Esophagus squamous epithelium (tissue), 5 donors: ENCODE measurements at regions not wholly inside any gene's neighbourhood (a gene's known extent, or its start where the extent isn't known, plus 50 kb on each side); places are given as distances from the start of the nearest gene placed in this dataset.

ENCODE experiments used
- DNase-seq: peaks from one replicate; lab custom pipeline; 2025; lab: John Stamatoyannopoulos, UW
- H3K27ac ChIP-seq, 4 donors: fragments of 200-600 bp; sonication (generic); one replicate each; pipeline ENCODE4 v1.5.1; 2016 to 2019; ENCODE audit warnings: mild to moderate bottlenecking in 1 of 4
- H3K27me3 ChIP-seq, 4 donors: fragments of 200-600 bp; sonication (generic); 1 replicate in 3 of 4; 2 replicates in 1 of 4; pipeline versions ENCODE4 v1.5.1 to v1.6.0; 2017 to 2021; ENCODE audit warnings: antibody characterized with exemption in 1 of 4
- H3K36me3 ChIP-seq, 3 donors: fragments of 200-600 bp; sonication (generic); one replicate each; pipeline ENCODE4 v1.5.1; 2016 to 2019
- H3K4me1 ChIP-seq, 3 donors: fragments of 200-600 bp; sonication (generic); one replicate each; pipeline ENCODE4 v1.5.1; 2017 to 2019
- H3K4me3 ChIP-seq, 4 donors: fragments of 200-600 bp; sonication (generic); 1 replicate in 3 of 4; 2 replicates in 1 of 4; pipeline ENCODE4 v1.5.1; 2016 to 2019; ENCODE audit warnings: mild to moderate bottlenecking in 2 of 4, moderate library complexity in 1 of 4
- H3K9me3 ChIP-seq, 3 donors: fragments of 200-600 bp; sonication (generic); one replicate each; pipeline ENCODE4 v1.5.1; 2016 to 2019
- CTCF ChIP-seq, 6 experiments: fragments of 450-650 bp in 4 of 6; fragments of 200-600 bp in 2 of 6; sonication (generic) in 2 of 6; IDR thresholded peaks; one replicate each; pipeline ENCODE4 v1.5.1; 2016 to 2019; ENCODE audit warnings: antibody characterized with exemption in 6 of 6, mild to moderate bottlenecking in 4 of 6, moderate library complexity in 4 of 6
- POLR2A ChIP-seq, 4 donors: fragments of 450-650 bp; IDR thresholded peaks; one replicate each; pipeline ENCODE4 v1.6.1; 2017; ENCODE audit warnings: antibody characterized with exemption in 4 of 4, mild to moderate bottlenecking in 4 of 4, moderate library complexity in 3 of 4
- WGBS, 2 donors: methylation state at CpG; one replicate each; pipeline ENCODE4 v1.1.5; 2018; 5-methylcytosine and 5-hydroxymethylcytosine counted together
- intact Hi-C: fragments of 100-400 bp; cut with DNase I; formaldehyde crosslinking; loops from one replicate; pipeline ENCODE4 v1.15.0; 2022
- donor health status: DM: yes; HTN: yes; CAD: no.

GRCh38 chr17:13792314-13792713 is 190.6 kb upstream of the HS3ST3A1 start:
- Histone ChIP-seq H3K4me3 (no peak overlapping the region), H3K27ac (no peak overlapping the region), H3K4me1 (no peaks in the 10 kb centered on the region), H3K9me3 (no peaks in the 10 kb centered on the region), H3K36me3 (no peaks in the 10 kb centered on the region), H3K27me3 (no peaks in the 10 kb centered on the region)
- no peak for DNase-seq
- intact Hi-C loops, result no loop called here
- TF ChIP-seq POLR2A (IDR thresholded peaks at IDR 0.05), result no peak
- TF ChIP-seq CTCF (IDR thresholded peaks at IDR 0.05), result no peak
- WGBS, 2 donors, result 40 to 70% methylated on average over 2 of the region's 2 CpGs

- Histone ChIP-seq H3K9me3 (no peaks in the 10 kb centered on the region), H3K36me3 (no peaks in the 10 kb centered on the region), H3K4me3 (no peak overlapping the region), H3K27me3 (no peaks in the 10 kb centered on the region), H3K4me1 (no peaks in the 10 kb centered on the region), H3K27ac (no peak overlapping the region)
- no peak for DNase-seq
- 53 to 69% methylated on average over 1 of the region's 1 CpG for WGBS, 2 donors
- intact Hi-C loops, result no loop called here
- TF ChIP-seq CTCF (IDR thresholded peaks at IDR 0.05) (no peak), POLR2A (IDR thresholded peaks at IDR 0.05) (no peak)
Observed at GRCh38 chr17:13793951-13794350, 192.2 kb upstream of the HS3ST3A1 start.

- no peaks in the 10 kb centered on the region for H3K4me1 ChIP-seq
- no peak overlapping the region for H3K4me3 ChIP-seq
- H3K36me3 ChIP-seq, result no peaks in the 10 kb centered on the region
- H3K27me3 ChIP-seq, result no peaks in the 10 kb centered on the region
- H3K27ac ChIP-seq, result no peak overlapping the region
- TF ChIP-seq POLR2A (IDR thresholded peaks at IDR 0.05) (no peak), CTCF (IDR thresholded peaks at IDR 0.05) (no peak)
- H3K9me3 ChIP-seq, result no peaks in the 10 kb centered on the region
- no peak for DNase-seq
- intact Hi-C loops, result no loop called here
Observed at GRCh38 chr17:13797863-13798262, 196.1 kb upstream of the HS3ST3A1 start.

GRCh38 chr17:13806092-13806491 is 204.4 kb upstream of the HS3ST3A1 start:
- DNase-seq, result no peak
- intact Hi-C loops, result no loop called here
- WGBS, 2 donors, result 52 to 56% methylated on average over 5 of the region's 5 CpGs
- TF ChIP-seq CTCF (IDR thresholded peaks at IDR 0.05), result no peak
- no peak for TF ChIP-seq POLR2A (IDR thresholded peaks at IDR 0.05)
- H3K27ac ChIP-seq, result no peak overlapping the region
- H3K36me3 ChIP-seq, result no peaks in the 10 kb centered on the region
- no peak overlapping the region for H3K4me3 ChIP-seq
- no peaks in the 10 kb centered on the region for H3K4me1 ChIP-seq
- no peaks in the 10 kb centered on the region for H3K27me3 ChIP-seq
- no peaks in the 10 kb centered on the region for H3K9me3 ChIP-seq

GRCh38 chr17:13807103-13807502 is 205.4 kb upstream of the HS3ST3A1 start:
- DNase-seq, result no peak
- Histone ChIP-seq H3K27ac (no peak overlapping the region), H3K9me3 (no peaks in the 10 kb centered on the region), H3K27me3 (no peaks in the 10 kb centered on the region), H3K36me3 (no peaks in the 10 kb centered on the region), H3K4me3 (no peak overlapping the region), H3K4me1 (no peaks in the 10 kb centered on the region)
- intact Hi-C loops, result no loop called here
- TF ChIP-seq CTCF (IDR thresholded peaks at IDR 0.05) (no peak), POLR2A (IDR thresholded peaks at IDR 0.05) (no peak)
- 87 to 100% methylated on average over 1 to 2 of the region's 3 CpGs for WGBS, 2 donors
